Glutamatergic neuron (in vitro differentiated cells): ENCODE measurements at regions not wholly inside any gene's neighbourhood (a gene's known extent, or its start where the extent isn't known, plus 50 kb on each side); places are given as distances from the start of the nearest gene placed in this dataset.

ENCODE experiments used
- DNase-seq: peaks from one replicate; pipeline ENCODE4 v3.0.0; 2022
- H3K27ac Mint-ChIP-seq: one replicate; pipeline ENCODE4 v1.8.0; 2020; ENCODE audit warnings: mild to moderate bottlenecking, mixed read lengths, inconsistent platforms; ENCODE audit not compliant: unreplicated experiment
- H3K27me3 Mint-ChIP-seq: one replicate; pipeline ENCODE4 v1.8.0; 2020; ENCODE audit warnings: mild to moderate bottlenecking, moderate library complexity, mixed read lengths, inconsistent platforms; ENCODE audit not compliant: unreplicated experiment
- H3K36me3 Mint-ChIP-seq: one replicate; pipeline ENCODE4 v1.8.0; 2020; ENCODE audit warnings: mild to moderate bottlenecking, mixed read lengths, inconsistent platforms; ENCODE audit not compliant: unreplicated experiment
- H3K4me1 Mint-ChIP-seq: one replicate; pipeline ENCODE4 v1.8.0; 2020; ENCODE audit warnings: mild to moderate bottlenecking, low read depth, mixed read lengths, inconsistent platforms; ENCODE audit not compliant: unreplicated experiment
- H3K4me3 Mint-ChIP-seq: one replicate; pipeline ENCODE4 v1.8.0; 2020; ENCODE audit warnings: mild to moderate bottlenecking, mixed read lengths, inconsistent platforms; ENCODE audit not compliant: unreplicated experiment
- H3K9me3 Mint-ChIP-seq: one replicate; pipeline ENCODE4 v1.8.0; 2020; ENCODE audit warnings: mild to moderate bottlenecking, moderate library complexity, mixed read lengths, inconsistent platforms; ENCODE audit not compliant: unreplicated experiment
- CTCF ChIP-seq: fragments of 200-600 bp; sonication (generic); IDR thresholded peaks from one replicate; pipeline ENCODE4 v1.5.0; 2021; ENCODE audit not compliant: partially characterized antibody, unreplicated experiment

- Mint-ChIP-seq H3K27ac (no peak overlapping the region), H3K9me3 (no peaks in the 10 kb centered on the region), H3K27me3 (peaks cover 1% of the 10 kb centered on the region), H3K36me3 (no peaks in the 10 kb centered on the region), H3K4me1 (peaks cover 6% of the 10 kb centered on the region), H3K4me3 (no peak overlapping the region)
- no peak for DNase-seq
- no peak for TF ChIP-seq CTCF
These were observed 129.0 kb upstream of the SPRY2 start for GRCh38 chr13:80469853-80470381.

GRCh38 chr13:80469105-80469852, 128.4 kb upstream of the SPRY2 start:
- peaks cover 6% of the 10 kb centered on the region for H3K4me1 Mint-ChIP-seq
- no peak for TF ChIP-seq CTCF
- no peak overlapping the region for H3K27ac Mint-ChIP-seq

GRCh38 chr13:80465321-80465720, 124.4 kb upstream of the SPRY2 start:
- H3K4me3 Mint-ChIP-seq, result no peak overlapping the region
- H3K9me3 Mint-ChIP-seq, result no peaks in the 10 kb centered on the region
- H3K36me3 Mint-ChIP-seq, result no peaks in the 10 kb centered on the region
- H3K4me1 Mint-ChIP-seq, result no peaks in the 10 kb centered on the region
- H3K27me3 Mint-ChIP-seq, result no peaks in the 10 kb centered on the region
- no peak for DNase-seq
- no peak for TF ChIP-seq CTCF
- H3K27ac Mint-ChIP-seq, result no peak overlapping the region

More at GRCh38 chr13:80469105-80469852, 128.4 kb upstream of the SPRY2 start:
- Mint-ChIP-seq H3K36me3 (no peaks in the 10 kb centered on the region), H3K4me3 (no peak overlapping the region), H3K9me3 (no peaks in the 10 kb centered on the region), H3K27me3 (peaks cover 1% of the 10 kb centered on the region)
- DNase-seq, result no peak

GRCh38 chr13:80463673-80464352, 122.9 kb upstream of the SPRY2 start:
- Mint-ChIP-seq H3K4me3 (no peak overlapping the region), H3K9me3 (no peaks in the 10 kb centered on the region), H3K4me1 (no peaks in the 10 kb centered on the region), H3K36me3 (no peaks in the 10 kb centered on the region), H3K27me3 (no peaks in the 10 kb centered on the region), H3K27ac (no peak overlapping the region)
- TF ChIP-seq CTCF, result no peak
- DNase-seq, result no peak

- Mint-ChIP-seq H3K4me1 (peaks cover 2% of the 10 kb centered on the region), H3K36me3 (no peaks in the 10 kb centered on the region), H3K4me3 (no peak overlapping the region), H3K27ac (no peak overlapping the region), H3K9me3 (no peaks in the 10 kb centered on the region), H3K27me3 (no peaks in the 10 kb centered on the region)
- no peak for TF ChIP-seq CTCF
- no peak for DNase-seq
These were observed 121.6 kb upstream of the SPRY2 start for GRCh38 chr13:80462567-80462966.
